ENCODE measurements at regions not wholly inside any gene's neighbourhood (a gene's known extent, or its start where the extent isn't known, plus 50 kb on each side); places are given as distances from the start of the nearest gene placed in this dataset.

- Histone ChIP-seq H3K27me3 (ENCODE audit: control insufficient read depth in 1 of 2, insufficient read depth in 2 of 2, low read length in 2 of 2) (no peaks in the 10 kb centered on the region), H3K4me1 (ENCODE audit: insufficient read depth, low read length) (no peaks in the 10 kb centered on the region), H3K9me3 (ENCODE audit: control insufficient read depth in 1 of 2, insufficient read depth in 1 of 2, low read length in 2 of 2) (no peaks in the 10 kb centered on the region), H3K36me3 (ENCODE audit: insufficient read depth, low read length) (no peaks in the 10 kb centered on the region), H3K4me3 (ENCODE audit: low read length) (no peak overlapping the region), H3K27ac (ENCODE audit: low read depth in 1 of 2, low read length in 2 of 2) (no peak overlapping the region)
- ChIA-PET POLR2A (no interaction called here), CTCF (no interaction called here)
- Mint-ChIP-seq H3K4me1 (ENCODE audit: low read depth) (no peaks in the 10 kb centered on the region), H3K27me3 (no peaks in the 10 kb centered on the region), H3K36me3 (ENCODE audit: low read depth) (no peaks in the 10 kb centered on the region), H3K27ac (no peak overlapping the region), H3K4me3 (no peak overlapping the region), H3K9me3 (peaks cover 4% of the 10 kb centered on the region)
- intact Hi-C loops (cut with DNase I, micrococcal nuclease), result no loop called here
- no peak for TF ChIP-seq CTCF (IDR thresholded peaks at IDR 0.05)
- ATAC-seq (ENCODE audit: poor library complexity) (no peak), DNase-seq (no peak)
Observed at GRCh38 chr6:164477790-164478189, 831.6 kb downstream of the C6orf118 start.

- H3K27me3 Mint-ChIP-seq, result no peaks in the 10 kb centered on the region
Observed at GRCh38 chr6:164477101-164477500, 832.3 kb downstream of the C6orf118 start.

DNA sequence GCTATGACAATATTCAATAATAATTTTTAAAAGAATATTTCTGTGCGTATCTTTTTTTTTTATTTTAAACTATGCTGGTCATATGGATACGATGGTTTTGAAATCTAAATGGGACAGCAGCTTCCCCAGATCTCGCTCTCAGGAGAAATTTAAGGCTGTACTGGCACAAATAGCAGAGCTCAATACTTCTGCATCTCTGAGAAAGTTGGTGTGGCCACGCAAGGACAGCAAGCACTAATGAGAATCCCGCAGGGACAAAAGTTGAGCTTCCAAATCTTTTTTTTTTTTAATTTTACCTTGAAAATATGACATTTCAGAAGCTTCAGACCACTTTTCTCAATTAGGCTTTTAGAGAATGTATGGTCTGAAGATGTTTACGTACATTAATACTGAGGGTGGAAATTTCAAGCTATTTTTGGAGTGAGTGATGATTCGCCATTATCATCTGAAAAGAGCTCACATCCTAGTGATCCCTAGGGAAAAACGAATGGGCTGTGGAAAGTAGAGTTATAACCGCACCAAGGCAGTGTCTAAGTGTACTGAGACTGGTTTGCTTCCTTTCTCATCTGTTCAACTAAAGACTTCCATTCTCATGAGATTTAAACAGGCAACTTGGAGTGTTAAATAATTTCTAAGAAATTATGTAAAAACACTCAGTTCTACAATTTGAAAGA, 840.0 kb downstream of the C6orf118 start:
- no peak overlapping the region for H3K27ac ChIP-seq (ENCODE audit: low read depth in 1 of 2, low read length in 2 of 2)
- CTCF ChIA-PET, result no interaction called here
- Mint-ChIP-seq H3K4me1 (ENCODE audit: low read depth) (no peaks in the 10 kb centered on the region), H3K36me3 (ENCODE audit: low read depth) (no peaks in the 10 kb centered on the region), H3K27me3 (no peaks in the 10 kb centered on the region), H3K9me3 (peaks cover 3% of the 10 kb centered on the region), H3K4me3 (no peak overlapping the region), H3K27ac (no peak overlapping the region)
- H3K4me1 ChIP-seq (ENCODE audit: insufficient read depth, low read length), result no peaks in the 10 kb centered on the region
- no peak overlapping the region for H3K4me3 ChIP-seq (ENCODE audit: low read length)
- no peak for ATAC-seq (ENCODE audit: poor library complexity)
- DNase-seq, result no peak
- H3K36me3 ChIP-seq (ENCODE audit: insufficient read depth, low read length), result no peaks in the 10 kb centered on the region
- TF ChIP-seq CTCF (IDR thresholded peaks at IDR 0.05), result no peak
- intact Hi-C loops (cut with DNase I, micrococcal nuclease), result no loop called here
- no peaks in the 10 kb centered on the region for H3K27me3 ChIP-seq (ENCODE audit: control insufficient read depth in 1 of 2, insufficient read depth in 2 of 2, low read length in 2 of 2)
- H3K9me3 ChIP-seq (ENCODE audit: control insufficient read depth in 1 of 2, insufficient read depth in 1 of 2, low read length in 2 of 2), result peaks cover 0 to 3% of the 10 kb centered on the region in 2 experiments
- POLR2A ChIA-PET, result no interaction called here

More at GRCh38 chr6:164477101-164477500, 832.3 kb downstream of the C6orf118 start:
- H3K27ac ChIP-seq (ENCODE audit: low read depth in 1 of 2, low read length in 2 of 2), result no peak overlapping the region
- peaks cover 2% of the 10 kb centered on the region for H3K9me3 Mint-ChIP-seq
- intact Hi-C loops (cut with DNase I, micrococcal nuclease), result no loop called here
- no peaks in the 10 kb centered on the region for H3K36me3 ChIP-seq (ENCODE audit: insufficient read depth, low read length)
- no peaks in the 10 kb centered on the region for H3K4me1 Mint-ChIP-seq (ENCODE audit: low read depth)
- H3K27ac Mint-ChIP-seq, result no peak overlapping the region
- H3K4me3 ChIP-seq (ENCODE audit: low read length), result no peak overlapping the region
- no peaks in the 10 kb centered on the region for H3K4me1 ChIP-seq (ENCODE audit: insufficient read depth, low read length)
- H3K4me3 Mint-ChIP-seq, result no peak overlapping the region
- POLR2A ChIA-PET, result no interaction called here
- ATAC-seq (ENCODE audit: poor library complexity), result no peak
- H3K36me3 Mint-ChIP-seq (ENCODE audit: low read depth), result no peaks in the 10 kb centered on the region
- no peak for TF ChIP-seq CTCF (IDR thresholded peaks at IDR 0.05)
- H3K27me3 ChIP-seq (ENCODE audit: control insufficient read depth in 1 of 2, insufficient read depth in 2 of 2, low read length in 2 of 2), result no peaks in the 10 kb centered on the region
- no peak for DNase-seq
- CTCF ChIA-PET, result no interaction called here
- H3K9me3 ChIP-seq (ENCODE audit: control insufficient read depth in 1 of 2, insufficient read depth in 1 of 2, low read length in 2 of 2), result no peaks in the 10 kb centered on the region

All from CD4-positive, alpha-beta T cell (primary cell).